HL-60 (cell line): ENCODE measurements at regions not wholly inside any gene's neighbourhood (a gene's known extent, or its start where the extent isn't known, plus 50 kb on each side); places are given as distances from the start of the nearest gene placed in this dataset.
"Not testable (repeated sequence)": the region's sequence is repeated elsewhere in the genome, so short reads cannot be mapped to it uniquely, and the experiment has no call there.

ENCODE experiments used
- DNase-seq, 2 experiments: peaks; one replicate each; pipeline ENCODE4 v3.0.0-alpha.2; 2010 to 2020; ENCODE audit warnings: low read depth in 1 of 2, low spot score in 1 of 2
- H3K27ac ChIP-seq: fragments of 250-450 bp; sonication (Bioruptor Pico); replicated peaks from 2 replicates; pipeline ENCODE4 v1.5.1; 2020; ENCODE audit warnings: mild to moderate bottlenecking, moderate library complexity
- H3K27me3 ChIP-seq: fragments of 250-450 bp; sonication (Bioruptor Pico); 2 replicates; pipeline ENCODE4 v1.5.1; 2021; ENCODE audit warnings: mild to moderate bottlenecking, moderate library complexity; ENCODE audit not compliant: insufficient read depth, poor library complexity, severe bottlenecking
- H3K4me3 ChIP-seq: replicated peaks from 2 replicates; pipeline ENCODE4 v1.5.1; 2011; ENCODE audit warnings: mild to moderate bottlenecking, control low read depth, low read length; ENCODE audit not compliant: insufficient read depth
- GABPA ChIP-seq: IDR thresholded peaks from 2 replicates; pipeline ENCODE4 v1.6.1; 2012; ENCODE audit warnings: low read depth
- POLR2AphosphoS5 ChIP-seq: IDR thresholded peaks from 2 replicates; pipeline ENCODE4 v1.6.1; 2012; ENCODE audit warnings: low read depth
- SPI1 ChIP-seq: IDR thresholded peaks from 2 replicates; pipeline ENCODE4 v1.6.1; 2012; ENCODE audit warnings: low read depth, mild to moderate bottlenecking, borderline replicate concordance
- TF ChIP-seq, protein P1 (sequence below): IDR thresholded peaks from one replicate; pipeline ENCODE4 v1.5.1; 2011; ENCODE audit warnings: low read length, control low read depth, inconsistent platforms; ENCODE audit not compliant: insufficient read depth
- TF ChIP-seq, protein P2 (sequence below): IDR thresholded peaks from 2 replicates; pipeline ENCODE4 v1.6.1; 2012; ENCODE audit warnings: low read depth; ENCODE audit not compliant: insufficient replicate concordance

DNA sequence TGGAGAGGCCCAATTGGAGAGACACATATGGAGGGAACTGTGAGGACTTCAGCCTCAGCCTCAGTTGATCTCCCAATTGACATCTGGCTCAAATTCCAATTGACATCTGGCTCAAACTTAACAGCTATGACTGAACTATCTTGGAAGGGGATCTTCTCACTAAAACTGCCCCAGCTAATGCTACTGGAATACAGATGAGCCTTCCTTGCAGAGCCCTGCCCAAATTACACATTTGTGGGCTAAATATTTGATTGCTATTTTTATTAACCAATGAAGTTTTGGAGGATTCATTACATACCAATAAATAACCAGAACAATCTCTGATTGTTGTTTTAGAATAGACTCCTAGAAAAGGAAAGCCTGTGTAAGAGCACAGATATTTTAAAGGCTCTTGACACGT is 189.0 kb upstream of the THUMPD2 start:
- H3K27ac ChIP-seq = no peak overlapping the region
- no peaks in the 10 kb centered on the region for H3K27me3 ChIP-seq
- H3K4me3 ChIP-seq = no peak overlapping the region
- DNase-seq = no peak
- TF ChIP-seq GABPA = no peak
- TF ChIP-seq SPI1 = no peak
- TF ChIP-seq, protein P1, sequence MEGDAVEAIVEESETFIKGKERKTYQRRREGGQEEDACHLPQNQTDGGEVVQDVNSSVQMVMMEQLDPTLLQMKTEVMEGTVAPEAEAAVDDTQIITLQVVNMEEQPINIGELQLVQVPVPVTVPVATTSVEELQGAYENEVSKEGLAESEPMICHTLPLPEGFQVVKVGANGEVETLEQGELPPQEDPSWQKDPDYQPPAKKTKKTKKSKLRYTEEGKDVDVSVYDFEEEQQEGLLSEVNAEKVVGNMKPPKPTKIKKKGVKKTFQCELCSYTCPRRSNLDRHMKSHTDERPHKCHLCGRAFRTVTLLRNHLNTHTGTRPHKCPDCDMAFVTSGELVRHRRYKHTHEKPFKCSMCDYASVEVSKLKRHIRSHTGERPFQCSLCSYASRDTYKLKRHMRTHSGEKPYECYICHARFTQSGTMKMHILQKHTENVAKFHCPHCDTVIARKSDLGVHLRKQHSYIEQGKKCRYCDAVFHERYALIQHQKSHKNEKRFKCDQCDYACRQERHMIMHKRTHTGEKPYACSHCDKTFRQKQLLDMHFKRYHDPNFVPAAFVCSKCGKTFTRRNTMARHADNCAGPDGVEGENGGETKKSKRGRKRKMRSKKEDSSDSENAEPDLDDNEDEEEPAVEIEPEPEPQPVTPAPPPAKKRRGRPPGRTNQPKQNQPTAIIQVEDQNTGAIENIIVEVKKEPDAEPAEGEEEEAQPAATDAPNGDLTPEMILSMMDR = no peak
- no peak for TF ChIP-seq POLR2AphosphoS5
- TF ChIP-seq, protein P2, sequence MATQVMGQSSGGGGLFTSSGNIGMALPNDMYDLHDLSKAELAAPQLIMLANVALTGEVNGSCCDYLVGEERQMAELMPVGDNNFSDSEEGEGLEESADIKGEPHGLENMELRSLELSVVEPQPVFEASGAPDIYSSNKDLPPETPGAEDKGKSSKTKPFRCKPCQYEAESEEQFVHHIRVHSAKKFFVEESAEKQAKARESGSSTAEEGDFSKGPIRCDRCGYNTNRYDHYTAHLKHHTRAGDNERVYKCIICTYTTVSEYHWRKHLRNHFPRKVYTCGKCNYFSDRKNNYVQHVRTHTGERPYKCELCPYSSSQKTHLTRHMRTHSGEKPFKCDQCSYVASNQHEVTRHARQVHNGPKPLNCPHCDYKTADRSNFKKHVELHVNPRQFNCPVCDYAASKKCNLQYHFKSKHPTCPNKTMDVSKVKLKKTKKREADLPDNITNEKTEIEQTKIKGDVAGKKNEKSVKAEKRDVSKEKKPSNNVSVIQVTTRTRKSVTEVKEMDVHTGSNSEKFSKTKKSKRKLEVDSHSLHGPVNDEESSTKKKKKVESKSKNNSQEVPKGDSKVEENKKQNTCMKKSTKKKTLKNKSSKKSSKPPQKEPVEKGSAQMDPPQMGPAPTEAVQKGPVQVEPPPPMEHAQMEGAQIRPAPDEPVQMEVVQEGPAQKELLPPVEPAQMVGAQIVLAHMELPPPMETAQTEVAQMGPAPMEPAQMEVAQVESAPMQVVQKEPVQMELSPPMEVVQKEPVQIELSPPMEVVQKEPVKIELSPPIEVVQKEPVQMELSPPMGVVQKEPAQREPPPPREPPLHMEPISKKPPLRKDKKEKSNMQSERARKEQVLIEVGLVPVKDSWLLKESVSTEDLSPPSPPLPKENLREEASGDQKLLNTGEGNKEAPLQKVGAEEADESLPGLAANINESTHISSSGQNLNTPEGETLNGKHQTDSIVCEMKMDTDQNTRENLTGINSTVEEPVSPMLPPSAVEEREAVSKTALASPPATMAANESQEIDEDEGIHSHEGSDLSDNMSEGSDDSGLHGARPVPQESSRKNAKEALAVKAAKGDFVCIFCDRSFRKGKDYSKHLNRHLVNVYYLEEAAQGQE = no peak

DNA sequence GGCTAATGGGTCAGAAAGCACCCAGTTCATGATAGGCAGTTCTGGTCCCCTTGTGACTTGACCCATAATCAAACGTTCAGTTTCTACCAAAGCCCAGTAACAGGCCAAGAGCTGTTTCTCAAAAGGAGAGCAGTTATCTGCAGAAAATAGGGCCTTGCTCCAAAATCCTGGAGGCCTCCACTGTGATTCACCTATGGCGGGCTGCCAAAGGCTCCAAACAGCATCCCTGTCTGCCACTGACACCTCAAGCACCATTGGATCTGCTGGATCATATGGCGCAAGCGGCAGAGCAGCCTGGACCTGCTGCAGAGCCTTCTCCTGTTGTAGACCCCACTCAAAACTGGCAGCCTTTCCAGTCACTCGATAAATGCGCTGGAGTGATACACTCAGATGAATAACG is 181.6 kb upstream of the THUMPD2 start:
- H3K27me3 ChIP-seq, H3K4me3 ChIP-seq, H3K27ac ChIP-seq, DNase-seq: not testable (repeated sequence)

DNA sequence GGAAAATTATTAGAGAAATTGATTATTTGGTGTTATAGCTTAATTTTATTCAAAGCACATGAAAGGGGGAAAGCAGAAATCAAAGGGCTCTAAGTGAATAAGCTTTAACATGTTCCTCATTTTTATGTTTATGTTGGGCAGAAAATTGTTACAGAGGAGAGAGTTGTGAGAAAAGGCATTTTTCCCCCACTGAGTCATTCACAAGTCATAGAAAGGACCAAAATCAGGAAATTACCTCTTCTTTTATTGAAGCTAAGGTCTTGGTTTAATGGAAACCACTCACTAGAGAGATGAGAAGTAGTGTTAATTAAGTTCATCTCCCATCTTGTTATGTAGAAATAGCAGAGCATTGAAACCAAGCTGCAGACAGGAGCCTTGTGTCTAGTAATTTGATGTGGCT is 175.3 kb upstream of the THUMPD2 start:
- Histone ChIP-seq H3K27me3 (no peaks in the 10 kb centered on the region), H3K27ac (no peak overlapping the region), H3K4me3 (no peak overlapping the region)
- DNase-seq = no peak
- TF ChIP-seq GABPA = no peak
- no peak for TF ChIP-seq SPI1
- TF ChIP-seq, protein P1 = no peak
- TF ChIP-seq, protein P2 = no peak
- TF ChIP-seq POLR2AphosphoS5 = no peak

DNA sequence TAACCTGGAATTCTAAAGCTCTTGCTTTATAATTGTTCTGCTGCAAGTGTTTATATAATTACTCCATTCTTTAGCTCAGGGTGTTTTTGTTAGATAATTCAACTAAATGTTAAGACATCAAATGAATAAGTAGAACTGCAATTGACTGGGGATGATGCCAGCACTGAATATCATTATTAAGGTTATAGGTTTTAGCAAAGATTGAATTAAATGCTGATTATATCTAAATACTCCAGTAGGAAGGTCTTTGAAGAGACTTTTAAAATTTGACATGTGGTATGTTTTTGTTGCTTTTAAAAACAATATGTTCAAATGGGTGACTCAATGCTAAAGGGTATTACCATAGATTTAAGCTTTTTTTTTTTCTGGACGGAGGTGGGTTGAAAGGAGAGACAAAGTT is 170.1 kb upstream of the THUMPD2 start:
- H3K27ac ChIP-seq = no peak overlapping the region
- TF ChIP-seq GABPA (no peak), SPI1 (no peak), POLR2AphosphoS5 (no peak)
- TF ChIP-seq, protein P1 = no peak
- TF ChIP-seq, protein P2 = no peak
- no peak for DNase-seq
- H3K4me3 ChIP-seq = no peak overlapping the region
- no peaks in the 10 kb centered on the region for H3K27me3 ChIP-seq
